ENCODE measurements at regions not wholly inside any gene's neighbourhood (a gene's known extent, or its start where the extent isn't known, plus 50 kb on each side); places are given as distances from the start of the nearest gene placed in this dataset.
"Not testable (repeated sequence)": the region's sequence is repeated elsewhere in the genome, so short reads cannot be mapped to it uniquely, and the experiment has no call there.

DNA sequence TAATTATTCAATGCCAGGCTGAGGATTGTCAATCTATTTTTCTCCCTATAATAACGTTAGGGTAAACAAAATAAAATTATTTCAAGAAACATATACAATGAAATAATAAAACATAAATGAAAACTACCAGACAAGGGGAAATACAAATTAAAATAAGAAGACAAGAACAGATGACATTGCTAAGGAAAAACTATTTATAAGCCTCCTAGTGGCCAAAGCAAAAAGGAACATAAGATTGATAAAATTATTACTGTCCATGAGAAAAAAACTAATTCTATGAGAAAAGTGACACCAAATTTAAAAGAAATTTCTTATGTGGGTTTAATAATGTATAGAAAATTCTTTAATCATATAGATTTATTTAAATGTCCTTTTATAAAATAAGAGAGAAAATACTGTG is 294.7 kb downstream of the TTC6 start:
- no peak for DNase-seq (ENCODE audit: low read depth)

DNA sequence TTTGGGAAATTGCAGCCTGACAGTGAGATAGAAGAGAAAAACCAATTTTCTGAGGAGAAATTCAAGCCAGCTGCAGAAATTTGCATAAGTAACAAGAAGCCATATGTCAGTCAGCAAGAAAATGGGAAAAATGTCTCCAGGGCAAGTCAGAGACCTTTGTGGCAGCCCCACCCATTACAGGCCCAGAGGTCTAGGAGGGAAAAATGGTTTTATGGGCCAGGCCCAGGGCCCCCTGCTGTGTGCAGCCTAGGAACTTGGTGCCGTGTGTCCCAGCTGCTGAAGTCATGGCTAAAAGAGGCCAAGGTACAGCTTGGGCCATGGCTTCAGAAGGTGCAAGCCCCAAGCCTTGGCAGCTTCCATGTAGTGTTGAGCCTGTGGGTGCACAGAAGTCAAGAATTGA is 296.1 kb downstream of the TTC6 start:
- DNase-seq (ENCODE audit: low read depth): not testable (repeated sequence)

DNA sequence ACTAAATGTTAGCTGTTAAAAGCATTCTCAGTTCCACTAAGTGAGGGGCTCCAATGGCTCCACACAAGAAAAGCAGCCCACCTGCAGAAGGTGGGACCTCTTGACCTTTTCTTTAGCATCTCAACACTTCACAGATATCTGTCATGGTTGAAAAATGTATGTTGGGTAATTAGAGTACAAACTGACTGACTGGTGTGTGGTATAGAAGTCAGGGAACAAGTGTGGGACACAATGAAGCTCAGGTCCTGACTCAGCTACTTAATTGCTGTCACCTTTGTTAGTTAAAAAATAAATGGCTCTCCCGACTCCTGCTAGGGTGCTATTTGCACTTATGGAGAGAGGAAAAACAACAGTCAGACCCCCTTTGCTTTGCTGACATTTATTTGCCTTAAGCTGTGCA is 299.0 kb downstream of the TTC6 start:
- DNase-seq (ENCODE audit: low read depth): no peak

DNA sequence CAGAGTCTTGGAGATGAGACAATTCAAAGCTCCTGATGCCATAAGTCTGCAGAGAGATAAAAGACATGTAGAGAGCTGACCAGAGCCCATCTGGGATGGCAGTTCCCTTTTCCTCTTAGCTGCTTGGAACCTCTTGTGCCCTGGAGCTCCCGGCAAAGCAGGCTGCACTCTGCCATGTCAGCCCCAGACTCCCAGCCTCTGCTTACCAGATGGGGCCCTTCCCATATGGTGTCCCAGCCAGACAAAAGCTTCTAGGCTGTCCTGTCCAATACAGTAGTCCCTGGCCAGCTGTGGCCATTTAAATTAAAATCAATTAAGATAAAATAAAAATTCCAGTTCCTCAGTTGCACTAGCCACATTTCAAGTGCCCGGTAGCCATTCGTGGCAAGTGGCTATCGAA is 303.9 kb downstream of the TTC6 start:
- no peak for DNase-seq (ENCODE audit: low read depth)

DNA sequence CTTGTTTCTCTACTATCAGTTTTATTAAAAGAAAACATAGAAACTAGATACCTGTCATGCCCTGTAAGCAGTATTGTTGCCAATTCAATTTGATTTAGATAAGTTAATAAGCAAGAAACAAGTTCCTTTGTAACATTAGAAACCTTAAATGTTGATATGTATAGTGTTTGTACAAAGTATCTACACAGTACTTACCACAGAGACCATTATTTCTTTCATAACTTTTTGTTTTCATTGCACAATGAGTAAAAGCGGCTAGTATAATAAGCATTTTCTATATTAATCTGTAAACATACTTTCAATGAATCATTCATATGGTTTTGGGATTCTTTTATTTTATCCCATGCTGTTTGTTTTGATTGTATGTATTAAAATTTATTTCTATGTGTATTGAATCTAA is 305.1 kb downstream of the TTC6 start:
- no peak for DNase-seq (ENCODE audit: low read depth)

DNA sequence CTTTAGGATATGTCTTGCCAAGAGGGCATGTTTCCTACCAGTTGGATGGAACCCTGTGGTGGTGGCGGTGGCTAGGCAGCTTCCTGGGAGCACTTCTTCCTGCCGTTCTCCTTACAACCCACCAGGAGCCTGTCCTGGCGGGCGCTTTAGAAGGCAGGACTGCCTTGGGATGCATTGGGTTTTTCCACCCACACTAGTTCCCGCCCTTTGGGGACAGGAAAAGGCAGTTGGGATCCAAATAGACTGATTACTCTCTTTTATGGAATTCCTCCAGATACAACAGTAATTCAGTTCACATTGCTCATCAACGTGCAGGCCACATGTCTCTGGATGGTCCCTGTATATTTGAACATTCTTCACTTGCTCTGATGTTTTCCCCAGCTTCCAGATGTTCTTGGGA is 305.7 kb upstream of the SSTR1 start:
- peak; percentile 24 for DNase-seq (ENCODE audit: low read depth)

DNA sequence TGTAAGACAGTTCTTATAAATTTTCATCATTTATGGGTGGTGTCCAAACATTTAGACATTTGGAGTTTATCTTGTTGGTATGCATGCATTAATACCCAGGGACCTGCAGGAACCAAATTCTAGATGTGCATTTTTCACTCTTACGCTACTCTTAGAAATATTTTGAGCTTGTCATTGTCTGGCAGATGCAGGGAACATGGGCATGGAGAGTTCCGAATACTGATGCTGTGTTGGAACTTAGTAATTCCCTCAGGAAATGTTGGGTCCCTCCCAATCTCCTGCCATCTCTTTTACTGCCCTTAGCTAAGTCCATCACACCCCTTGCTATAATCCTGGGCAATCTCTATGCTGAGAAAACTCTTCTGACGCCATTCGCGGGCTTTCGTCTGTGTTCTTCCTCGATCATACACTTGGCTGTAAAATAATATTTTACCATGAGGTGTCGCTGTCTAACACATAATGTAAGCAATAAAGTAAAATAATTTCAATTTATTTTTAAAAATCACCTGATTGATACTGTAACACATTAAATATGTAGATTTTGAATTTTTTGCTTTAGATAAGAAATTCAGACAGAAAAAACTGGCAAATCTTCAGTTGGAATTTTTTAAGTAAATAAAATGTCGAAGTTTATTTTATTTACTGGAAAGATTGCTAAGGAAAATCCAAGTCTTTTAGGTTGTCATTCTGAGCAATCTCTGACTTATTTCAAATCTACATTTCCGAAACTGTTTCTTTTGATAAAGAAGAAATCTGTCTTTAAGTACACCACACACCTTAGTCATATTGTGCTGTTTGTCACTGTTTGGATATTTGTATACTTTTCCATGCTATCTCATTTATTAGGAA is 304.1 kb upstream of the SSTR1 start:
- DNase-seq (ENCODE audit: low read depth): peak; percentile 55

DNA sequence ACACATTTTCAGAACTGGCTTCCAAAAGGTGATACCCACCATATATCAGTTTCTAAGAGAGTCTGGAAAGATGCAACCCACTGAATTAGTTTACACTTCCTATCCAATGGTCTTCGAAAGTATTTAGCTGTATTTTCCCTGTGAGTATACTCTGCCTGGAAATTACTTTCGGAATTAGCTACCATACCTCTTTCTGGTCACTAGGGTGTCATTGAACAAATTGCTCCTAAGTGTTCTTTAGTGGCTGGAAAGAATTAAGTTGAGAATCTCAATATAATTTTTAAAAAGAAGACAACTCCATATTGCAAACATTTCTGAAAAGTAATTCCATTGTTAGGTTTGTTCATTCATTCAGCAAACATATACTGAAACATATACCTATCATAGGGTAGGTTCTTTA is 283.1 kb upstream of the SSTR1 start:
- DNase-seq (ENCODE audit: low read depth): no peak

DNA sequence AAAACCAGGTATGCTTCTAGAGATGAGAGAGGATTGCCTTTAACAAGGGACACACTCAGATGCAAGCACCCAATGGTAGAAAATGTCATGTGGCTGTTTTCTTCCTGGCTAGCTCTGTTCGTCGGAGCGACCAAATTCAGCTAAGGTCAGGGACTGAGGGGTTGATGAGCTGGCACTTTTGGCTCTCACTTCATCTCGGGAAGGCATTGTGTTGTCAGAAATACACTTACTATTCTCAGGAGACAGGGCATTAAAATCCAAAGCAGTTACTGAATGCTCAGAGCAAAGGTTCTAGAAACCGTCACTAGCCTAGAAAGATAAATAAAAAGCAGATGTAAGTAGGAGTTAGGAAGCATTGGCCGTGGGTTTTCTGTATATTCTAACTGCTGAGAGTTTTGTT is 275.7 kb upstream of the SSTR1 start:
- DNase-seq (ENCODE audit: low read depth): no peak

DNA sequence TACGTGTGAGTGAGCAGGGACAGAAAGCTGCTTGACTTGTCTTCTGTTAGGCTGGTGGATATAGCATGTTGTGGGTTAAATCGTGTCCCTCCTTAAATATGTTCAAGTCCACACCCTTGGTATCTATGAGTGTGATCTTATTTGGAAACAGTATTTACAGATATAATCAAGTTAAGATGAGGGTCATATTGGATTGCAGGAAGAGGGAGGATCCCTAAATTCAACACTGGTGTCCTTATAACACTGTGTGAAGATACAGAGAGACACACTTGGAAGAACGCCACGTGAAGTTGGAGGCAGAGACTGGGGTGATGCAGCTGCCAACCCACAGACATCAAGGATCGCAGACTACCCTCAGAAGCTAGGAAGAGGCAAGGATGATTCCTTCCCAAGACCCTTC is 275.2 kb upstream of the SSTR1 start:
- DNase-seq (ENCODE audit: low read depth): no peak

DNA sequence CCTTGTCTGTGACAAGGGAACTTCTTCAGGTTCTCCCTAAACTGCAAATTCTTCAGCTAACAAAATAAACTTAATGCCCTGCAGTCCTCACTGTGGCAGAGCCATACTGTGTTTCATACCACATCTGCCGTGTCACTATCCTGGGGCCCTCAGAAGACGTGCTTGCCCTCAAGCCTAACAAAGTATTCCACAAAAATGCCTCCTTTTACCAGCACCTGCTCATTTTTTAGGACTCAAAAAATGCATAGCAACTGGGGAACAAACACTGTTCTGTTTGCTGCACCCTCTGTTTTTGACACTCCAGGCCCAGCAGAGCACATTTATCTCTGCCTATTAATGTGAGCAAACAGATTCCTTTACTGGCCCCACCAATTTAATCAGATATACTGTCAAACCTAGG is 270.7 kb upstream of the SSTR1 start:
- no peak for DNase-seq (ENCODE audit: low read depth)

DNA sequence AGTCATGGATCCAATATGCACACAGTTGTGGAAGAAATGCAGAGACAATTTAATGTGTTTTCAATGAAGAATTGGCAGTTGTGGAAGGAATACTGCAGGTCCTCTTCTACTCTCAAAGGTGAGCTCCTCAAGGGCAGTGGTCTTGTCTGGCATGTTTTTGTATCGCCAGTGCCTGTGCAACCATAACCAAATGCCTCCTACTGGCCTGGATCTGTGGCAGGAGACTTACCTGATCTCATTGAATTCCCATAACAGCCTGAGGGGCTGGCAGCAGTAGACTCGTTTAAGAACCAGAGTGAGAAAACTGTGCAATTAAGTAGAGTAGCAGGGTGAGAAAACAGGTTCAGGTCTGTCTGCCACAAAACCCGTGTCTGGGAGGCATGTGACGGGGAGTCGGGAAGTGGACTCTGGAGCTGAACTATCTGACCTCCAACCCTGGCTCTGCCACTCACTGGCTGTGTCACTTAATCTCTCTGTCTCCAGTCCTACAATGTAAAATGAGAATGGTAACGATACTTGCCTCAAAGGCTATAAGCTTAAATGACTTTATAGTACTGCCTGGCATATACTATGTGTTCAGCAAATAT is 268.2 kb upstream of the SSTR1 start:
- no peak for DNase-seq (ENCODE audit: low read depth)

DNA sequence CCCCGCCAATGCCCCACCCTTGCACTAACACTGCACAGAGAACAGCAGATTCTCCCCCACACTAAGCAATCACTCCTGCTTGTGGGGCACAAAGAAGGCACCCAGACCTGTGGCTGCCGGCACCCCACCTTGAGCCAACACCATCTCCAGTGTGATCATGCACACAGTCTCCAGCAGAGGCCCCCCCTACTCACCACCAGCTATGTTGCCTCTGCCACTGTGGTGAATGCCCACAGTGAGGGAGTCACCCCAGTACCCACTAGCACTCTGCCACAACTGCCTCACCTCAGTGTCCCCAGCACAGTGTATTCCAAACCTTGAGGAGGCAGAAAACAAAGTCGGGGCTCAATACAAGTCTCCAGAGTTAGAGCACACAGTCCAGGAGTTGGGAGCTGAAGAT is 261.7 kb upstream of the SSTR1 start:
- DNase-seq (ENCODE audit: low read depth): no peak

DNA sequence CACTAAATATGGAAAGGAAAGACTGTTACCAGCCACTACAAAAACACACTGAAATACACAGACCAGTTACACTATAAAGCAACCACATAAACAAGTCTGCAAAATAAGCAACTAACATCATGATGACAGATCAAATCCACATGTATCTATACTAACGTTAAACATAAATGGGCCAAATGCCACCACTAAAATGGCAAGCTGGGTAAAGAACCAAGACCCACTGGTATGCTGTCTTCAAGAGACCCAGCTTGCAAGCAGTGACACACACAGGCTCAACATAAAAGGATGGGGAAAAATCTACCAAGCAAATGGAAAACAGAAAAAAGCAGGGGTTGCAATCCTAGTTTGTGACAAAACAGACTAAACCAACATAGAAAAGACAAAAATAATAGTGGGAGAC is 260.9 kb upstream of the SSTR1 start:
- no peak for DNase-seq (ENCODE audit: low read depth)

DNA sequence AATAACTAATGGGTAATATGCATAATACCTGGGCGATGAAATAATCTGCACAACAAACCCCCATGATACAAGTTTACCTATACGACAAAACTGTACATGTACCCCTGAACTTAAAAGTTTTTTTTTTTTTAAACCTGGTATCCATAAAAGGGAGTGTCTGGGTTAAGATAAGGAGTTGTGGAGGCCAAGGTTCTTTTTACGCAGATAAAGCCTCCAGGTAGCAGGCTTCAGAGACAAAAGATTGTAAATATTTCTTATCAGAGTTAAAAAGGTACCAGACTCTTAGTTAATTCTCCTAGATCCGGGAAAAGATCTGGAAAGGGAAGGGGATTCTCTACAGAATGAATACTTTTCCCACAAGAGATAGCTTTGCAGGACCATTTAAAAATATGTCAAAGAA is 259.4 kb upstream of the SSTR1 start:
- DNase-seq (ENCODE audit: low read depth): no peak

DNA sequence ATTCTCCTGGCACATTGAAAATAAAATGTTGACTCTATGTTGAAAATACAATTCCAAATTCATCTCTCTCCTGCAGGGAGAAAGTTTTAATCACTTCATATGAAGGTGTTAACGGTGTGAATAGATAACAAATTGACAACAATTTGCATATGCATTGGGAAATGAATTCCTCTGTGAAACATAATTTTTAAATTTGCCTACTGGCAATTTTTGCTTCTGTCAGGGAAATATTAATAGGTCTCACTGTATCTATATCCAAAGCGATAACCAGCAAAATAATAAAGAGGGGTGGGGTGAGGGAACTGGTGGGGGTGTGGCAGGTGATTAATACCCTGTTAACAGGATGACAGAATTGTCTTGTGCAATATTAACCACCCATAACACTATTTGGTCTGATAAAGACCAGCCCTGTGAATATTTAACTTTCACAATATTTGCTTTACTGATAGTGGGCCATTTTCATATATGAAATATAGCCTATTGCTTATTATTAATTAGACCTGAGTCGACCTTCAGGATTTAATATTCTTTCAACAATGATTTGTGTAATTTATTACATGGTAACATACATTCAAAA is 239.0 kb upstream of the SSTR1 start:
- DNase-seq (ENCODE audit: low read depth): no peak

DNA sequence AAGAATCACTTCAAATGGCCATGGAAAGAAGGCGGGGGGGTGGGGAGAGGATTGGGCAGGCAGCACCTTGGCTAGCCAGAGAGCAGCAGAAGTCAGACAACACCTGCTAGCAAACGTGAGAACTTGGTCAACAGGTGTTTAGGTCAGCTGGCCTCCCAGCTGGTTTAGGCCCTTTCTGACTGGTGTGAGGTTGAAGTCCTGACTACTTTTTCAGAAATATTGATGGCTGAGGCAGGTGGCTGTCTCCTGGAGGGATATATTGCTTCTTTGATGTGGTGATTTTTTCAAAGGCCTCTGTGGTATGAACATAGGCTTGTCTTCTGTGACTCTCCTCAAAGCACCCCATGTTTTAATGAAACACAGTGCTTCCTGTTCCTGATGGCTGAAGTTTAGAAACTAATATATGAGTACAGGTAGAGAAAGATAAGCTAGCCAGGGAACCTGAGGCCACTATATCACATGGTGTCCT is 238.2 kb upstream of the SSTR1 start:
- no peak for DNase-seq (ENCODE audit: low read depth)

DNA sequence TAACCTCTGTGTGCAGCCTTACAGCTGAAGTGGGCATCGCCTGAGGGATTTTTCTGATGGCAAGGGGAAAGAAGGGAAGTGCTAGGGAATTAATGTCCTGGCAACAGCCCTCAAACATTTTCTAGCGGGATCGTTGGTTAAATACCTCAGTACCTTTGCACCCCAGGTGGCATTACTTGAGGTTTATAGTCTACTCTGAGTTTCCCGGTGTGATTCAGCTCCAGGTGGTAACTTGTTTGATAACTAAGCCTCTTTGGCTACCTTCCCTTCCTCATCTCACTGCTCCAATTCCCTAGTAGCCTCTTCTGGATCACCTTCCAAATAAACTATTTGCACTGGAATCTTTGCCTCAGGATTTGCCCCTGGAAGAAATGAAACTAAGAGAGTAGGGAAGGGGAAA is 237.0 kb upstream of the SSTR1 start:
- no peak for DNase-seq (ENCODE audit: low read depth)

DNA sequence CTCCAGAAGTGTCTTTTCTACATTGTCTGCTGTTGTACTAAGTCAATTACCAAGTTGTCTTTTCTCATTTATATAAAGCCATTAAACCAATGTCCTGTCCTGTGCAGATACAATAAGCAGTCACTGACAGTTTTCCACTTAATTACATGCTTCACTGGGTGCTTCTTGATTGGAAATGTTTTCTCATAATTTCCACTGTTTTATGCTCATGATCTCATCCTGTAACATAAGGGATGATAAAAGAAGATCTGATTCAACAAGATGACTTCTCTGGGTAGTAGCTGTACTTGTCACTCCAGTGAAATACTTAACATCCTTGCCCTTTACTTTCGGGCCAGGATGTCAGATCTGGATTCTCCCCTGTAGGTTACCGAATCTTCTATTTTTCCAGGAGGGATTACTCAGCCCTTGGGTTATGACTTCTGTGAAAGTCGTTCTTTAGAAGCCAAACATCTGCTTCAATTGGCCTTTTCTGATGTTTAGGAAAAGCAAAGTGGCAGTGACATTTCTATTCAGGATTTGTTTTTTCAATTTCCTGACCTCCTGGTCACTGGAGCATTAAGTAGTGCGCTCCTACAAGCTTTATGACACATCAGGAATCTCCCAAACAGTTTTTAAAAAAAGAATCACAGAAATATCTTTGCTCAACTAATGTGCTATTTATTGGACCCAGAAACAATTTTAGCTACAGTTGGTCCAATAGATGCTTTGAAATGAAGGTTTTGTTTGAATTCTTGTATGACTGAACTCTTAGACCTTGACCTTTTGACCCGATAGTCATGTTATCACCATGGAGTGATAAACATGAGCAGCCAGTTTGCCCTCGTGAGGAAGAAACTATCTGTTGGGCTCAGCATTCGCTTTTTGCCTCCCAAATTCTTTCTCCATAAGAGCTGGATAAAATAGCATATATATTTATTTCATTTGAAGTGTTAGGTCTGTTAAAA is 234.5 kb upstream of the SSTR1 start:
- no peak for DNase-seq (ENCODE audit: low read depth)

DNA sequence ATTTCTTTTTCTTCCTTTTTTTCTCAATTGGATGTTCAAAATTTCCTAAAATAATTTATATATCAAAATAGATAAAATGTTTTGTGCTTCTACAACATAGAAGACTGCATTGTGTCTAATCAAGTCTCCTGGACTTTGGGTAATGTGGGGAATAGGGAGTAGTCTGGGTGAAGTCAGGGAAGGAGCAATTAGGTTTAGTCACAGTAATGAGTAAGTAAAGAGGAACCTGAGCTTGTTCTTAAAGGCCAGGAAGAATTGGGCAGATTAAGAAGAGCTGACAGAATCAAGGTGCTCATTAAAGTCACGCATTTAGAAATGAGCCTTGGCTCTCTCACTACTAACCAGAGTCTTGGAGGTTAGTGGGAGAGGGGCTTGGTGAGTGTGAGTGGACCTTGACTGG is 233.3 kb upstream of the SSTR1 start:
- no peak for DNase-seq (ENCODE audit: low read depth)

DNA sequence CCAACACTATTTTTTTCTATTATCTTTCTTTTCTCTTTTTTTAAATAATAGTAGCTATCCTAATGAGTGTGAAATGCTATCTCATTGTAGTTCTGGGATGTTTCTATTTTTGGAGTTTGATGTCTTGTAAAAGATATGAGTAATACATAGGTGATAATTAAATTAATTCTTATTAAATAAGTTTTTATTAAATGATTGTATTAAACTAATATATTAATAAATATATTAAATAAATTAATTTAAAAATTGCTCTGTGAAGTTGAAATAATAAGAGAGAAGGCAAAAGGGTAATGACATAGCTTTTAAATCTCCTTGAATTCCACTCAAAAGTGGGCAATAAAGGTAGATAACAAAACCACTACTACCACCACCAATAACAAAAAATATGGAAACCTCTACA is 230.2 kb upstream of the SSTR1 start:
- DNase-seq (ENCODE audit: low read depth): no peak
